ENCODE measurements at regions not wholly inside any gene's neighbourhood (a gene's known extent, or its start where the extent isn't known, plus 50 kb on each side); places are given as distances from the start of the nearest gene placed in this dataset.

DNA sequence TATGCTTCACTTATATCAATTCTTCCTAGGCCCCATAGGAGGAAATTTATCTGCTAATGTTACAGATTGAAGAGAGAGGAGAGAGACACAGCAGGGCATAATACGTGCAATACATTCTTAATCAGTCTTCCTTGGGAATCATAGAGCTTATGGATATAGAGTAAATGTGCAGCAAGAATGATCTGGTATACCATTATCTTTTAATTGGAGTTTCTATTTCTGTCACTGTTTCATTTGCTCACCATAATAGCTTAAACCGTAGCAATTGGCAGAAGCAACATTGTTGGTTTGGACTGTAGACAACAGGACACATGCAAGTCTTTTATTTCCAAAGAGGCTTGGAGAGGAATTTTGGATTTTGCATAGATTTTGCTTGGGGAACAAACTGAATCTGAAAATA lies 68.1 kb upstream of the PCSK2 start:
- CTCF ChIA-PET: interaction anchor here (0.7 kb wide), 1 partner anchor 9 kb away, joined by 3 read pairs; no protein-coding TSS in a partner anchor

DNA sequence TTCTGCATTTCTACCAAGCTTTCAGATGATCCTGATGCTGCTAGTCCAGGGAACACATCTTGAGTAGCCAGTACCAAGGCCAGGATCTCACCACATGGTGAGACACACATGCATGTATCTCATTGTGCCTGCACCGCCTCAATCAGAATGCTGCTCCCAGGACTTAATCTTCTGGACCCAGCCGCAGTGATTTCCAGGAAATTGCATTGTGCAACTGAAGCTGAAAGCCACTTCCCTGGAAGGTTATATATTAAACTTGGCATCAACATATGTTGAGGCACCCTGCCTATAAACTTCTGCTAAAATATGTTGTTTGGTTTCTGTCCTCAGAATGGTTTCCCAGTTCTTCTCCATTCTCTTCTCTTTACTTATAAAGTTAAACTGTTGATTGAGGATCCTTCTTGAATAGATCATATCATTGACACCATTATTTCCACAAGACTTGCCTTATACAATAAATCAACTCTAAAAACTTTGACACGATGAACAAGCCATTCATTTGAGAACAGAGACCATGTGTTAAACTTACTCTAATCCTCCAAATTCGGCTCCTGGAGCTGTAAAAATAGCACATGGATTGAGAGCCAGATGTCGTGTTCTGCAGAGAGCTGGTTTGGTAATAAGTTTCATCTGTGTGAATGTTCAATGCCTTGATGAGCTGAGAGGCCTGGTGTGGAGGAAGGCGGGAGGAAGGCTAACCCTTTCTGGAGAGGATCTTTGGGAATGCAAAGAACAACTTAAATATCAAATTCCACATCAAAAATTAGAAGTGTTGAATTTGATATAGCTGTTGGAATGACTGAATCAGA lies 65.0 kb upstream of the PCSK2 start:
- TF ChIP-seq, protein P1, sequence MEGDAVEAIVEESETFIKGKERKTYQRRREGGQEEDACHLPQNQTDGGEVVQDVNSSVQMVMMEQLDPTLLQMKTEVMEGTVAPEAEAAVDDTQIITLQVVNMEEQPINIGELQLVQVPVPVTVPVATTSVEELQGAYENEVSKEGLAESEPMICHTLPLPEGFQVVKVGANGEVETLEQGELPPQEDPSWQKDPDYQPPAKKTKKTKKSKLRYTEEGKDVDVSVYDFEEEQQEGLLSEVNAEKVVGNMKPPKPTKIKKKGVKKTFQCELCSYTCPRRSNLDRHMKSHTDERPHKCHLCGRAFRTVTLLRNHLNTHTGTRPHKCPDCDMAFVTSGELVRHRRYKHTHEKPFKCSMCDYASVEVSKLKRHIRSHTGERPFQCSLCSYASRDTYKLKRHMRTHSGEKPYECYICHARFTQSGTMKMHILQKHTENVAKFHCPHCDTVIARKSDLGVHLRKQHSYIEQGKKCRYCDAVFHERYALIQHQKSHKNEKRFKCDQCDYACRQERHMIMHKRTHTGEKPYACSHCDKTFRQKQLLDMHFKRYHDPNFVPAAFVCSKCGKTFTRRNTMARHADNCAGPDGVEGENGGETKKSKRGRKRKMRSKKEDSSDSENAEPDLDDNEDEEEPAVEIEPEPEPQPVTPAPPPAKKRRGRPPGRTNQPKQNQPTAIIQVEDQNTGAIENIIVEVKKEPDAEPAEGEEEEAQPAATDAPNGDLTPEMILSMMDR (IDR thresholded peaks at IDR 0.05; ENCODE audit: control extremely low read depth, extremely low read depth, low read depth, missing control alignments): no peak
- ChIA-PET CTCF (no interaction called here), POLR2A (no interaction called here)
- no peak for DNase-seq (ENCODE audit: extremely low spot score)

More for the DNA sequence above, 68.1 kb upstream of the PCSK2 start:
- DNase-seq (ENCODE audit: extremely low spot score): no peak
- TF ChIP-seq, protein P1 (IDR thresholded peaks at IDR 0.05; ENCODE audit: control extremely low read depth, extremely low read depth, low read depth, missing control alignments): no peak
- POLR2A ChIA-PET: no interaction called here

DNA sequence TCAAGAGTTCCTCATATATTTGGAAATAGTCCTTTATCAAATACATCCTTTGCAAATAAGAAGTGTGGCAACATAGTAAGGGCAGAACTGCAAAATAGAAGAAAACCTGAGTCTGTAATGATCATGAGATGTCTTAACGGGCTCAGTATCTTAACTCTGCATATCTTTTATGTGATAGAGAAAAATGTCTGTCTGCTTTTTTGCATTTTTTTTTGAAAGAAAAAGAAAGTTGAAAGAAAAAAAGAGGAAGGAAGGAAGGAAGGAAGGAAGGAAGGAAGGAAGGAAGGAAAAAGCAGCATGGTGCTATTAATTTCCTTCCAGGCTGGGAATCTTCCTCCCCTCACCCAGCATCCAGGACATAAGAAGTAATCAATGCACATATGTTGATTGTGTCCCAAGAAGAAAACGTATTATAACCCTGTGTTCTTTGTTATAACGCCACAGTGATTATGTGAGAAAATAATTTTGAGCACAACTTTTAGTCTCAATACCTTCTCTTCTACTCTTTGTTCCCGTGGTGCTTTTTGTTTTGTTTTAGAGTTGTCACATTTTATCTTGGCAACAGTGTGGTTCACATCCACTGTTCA lies 58.7 kb upstream of the PCSK2 start:
- TF ChIP-seq, protein P1 (IDR thresholded peaks at IDR 0.05; ENCODE audit: control extremely low read depth, extremely low read depth, low read depth, missing control alignments): no peak
- ChIA-PET POLR2A (no interaction called here), CTCF (interaction anchor here (1.3 kb wide), 1 partner anchor 10 kb away, joined by 3 read pairs; no protein-coding TSS in a partner anchor)
- DNase-seq (ENCODE audit: extremely low spot score): no peak

DNA sequence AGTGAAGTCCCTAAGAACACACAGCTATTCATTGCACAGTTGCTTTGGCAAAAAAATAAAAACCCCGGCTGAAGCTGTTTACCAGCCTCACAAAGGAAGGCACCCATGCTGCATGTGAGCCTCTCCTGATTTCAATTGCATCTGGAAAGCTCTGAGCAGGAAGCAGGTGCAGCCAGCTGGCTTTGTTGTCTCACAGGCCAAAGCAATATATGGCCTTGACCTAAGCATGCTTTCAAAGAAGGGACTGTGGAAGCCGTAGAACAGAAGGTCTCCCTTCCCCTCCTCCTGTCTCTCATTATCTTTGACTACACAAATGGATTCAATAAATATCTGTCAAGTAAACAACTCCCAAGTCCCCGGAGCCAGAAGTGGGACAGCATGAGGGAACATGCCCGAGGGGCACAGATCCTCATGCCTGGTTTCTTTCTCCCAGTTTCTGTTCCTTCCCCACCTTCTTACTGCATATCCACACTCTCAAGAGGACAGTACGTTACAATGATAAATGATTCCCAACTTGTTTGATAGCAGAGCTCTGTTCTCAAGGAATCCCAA lies 57.2 kb upstream of the PCSK2 start:
- no peak for DNase-seq (ENCODE audit: extremely low spot score)
- TF ChIP-seq, protein P1 (IDR thresholded peaks at IDR 0.05; ENCODE audit: control extremely low read depth, extremely low read depth, low read depth, missing control alignments): no peak
- CTCF ChIA-PET: no interaction called here
- POLR2A ChIA-PET: no interaction called here

DNA sequence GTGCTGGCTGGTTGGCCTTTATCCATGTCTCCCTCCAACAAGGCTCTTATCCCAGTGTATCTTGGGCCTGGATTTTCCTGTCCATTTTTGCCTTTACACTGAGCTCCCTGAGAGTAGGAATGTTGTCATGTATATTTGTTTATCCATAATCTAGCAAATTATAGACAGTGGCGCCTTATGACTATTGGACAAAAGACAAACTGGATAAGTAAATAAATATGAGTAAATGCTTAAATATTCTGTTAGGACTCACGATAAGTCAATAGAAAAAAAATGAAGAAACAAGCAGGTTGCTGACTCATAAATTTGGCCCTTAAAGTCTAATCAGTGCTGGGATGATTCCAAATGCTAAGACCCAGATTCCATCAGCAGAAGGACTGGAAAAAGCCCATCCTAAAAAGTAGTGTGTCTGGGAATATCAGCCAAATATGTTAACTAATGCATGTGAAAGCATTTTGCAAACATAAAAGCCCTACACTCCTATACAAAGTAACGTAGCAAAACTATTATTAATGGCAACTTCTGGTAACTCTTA lies 55.0 kb upstream of the PCSK2 start:
- CTCF ChIA-PET: interaction anchor here (2.2 kb wide), 1 partner anchor 11 kb away, joined by 8 read pairs; no protein-coding TSS in a partner anchor
- TF ChIP-seq, protein P1 (IDR thresholded peaks at IDR 0.05; ENCODE audit: control extremely low read depth, extremely low read depth, low read depth, missing control alignments): no peak
- DNase-seq (ENCODE audit: extremely low spot score): no peak
- POLR2A ChIA-PET: interaction anchor here (0.6 kb wide), 1 partner anchor 146 kb away, joined by 3 read pairs; no protein-coding TSS in a partner anchor

DNA sequence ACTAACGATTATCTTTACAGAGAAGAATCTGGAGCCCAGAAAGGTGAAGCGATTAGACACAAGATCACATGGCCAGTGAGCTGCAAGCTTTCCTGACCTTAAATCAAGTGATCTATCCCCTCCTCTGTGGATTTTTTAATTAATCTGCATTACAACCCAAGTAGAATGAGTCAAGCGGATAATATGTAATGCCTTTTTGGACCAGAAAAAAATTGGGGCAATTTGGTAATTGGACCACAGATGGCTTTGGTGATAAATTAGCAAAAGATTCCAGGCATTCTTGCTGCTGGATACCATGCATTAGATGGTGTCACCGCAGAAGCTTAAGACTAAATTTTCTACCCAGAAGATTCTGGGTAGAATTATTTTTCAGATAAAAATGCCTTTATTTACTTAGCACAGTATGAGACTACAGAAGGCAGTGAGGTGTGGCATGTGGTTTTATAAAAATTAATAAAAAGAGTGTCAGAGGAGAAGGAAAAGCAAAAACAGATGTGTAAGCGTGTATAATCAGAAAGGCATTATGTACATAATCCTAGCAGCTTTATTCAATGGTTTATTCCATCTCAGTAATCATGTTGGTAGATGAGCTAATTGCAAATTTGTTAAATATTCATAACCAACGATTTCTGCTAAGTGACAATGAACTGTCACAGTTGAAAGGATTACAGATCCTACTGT lies 53.9 kb upstream of the PCSK2 start:
- ChIA-PET POLR2A (no interaction called here), CTCF (interaction anchor here (2.2 kb wide), 1 partner anchor 10 kb away, joined by 8 read pairs; no protein-coding TSS in a partner anchor)
- TF ChIP-seq, protein P1 (IDR thresholded peaks at IDR 0.05; ENCODE audit: control extremely low read depth, extremely low read depth, low read depth, missing control alignments): no peak
- DNase-seq (ENCODE audit: extremely low spot score): no peak

Data from GM10248 (cell line).